CD4-positive, alpha-beta T cell (primary cell): ENCODE measurements at regions not wholly inside any gene's neighbourhood (a gene's known extent, or its start where the extent isn't known, plus 50 kb on each side); places are given as distances from the start of the nearest gene placed in this dataset.

Source experiments
- ATAC-seq: fragments of 200-7000 bp; cut with Tn5 transposase; one replicate; pipeline ENCODE4 v1.10.0; 2022; ENCODE audit warnings: mild to moderate bottlenecking; ENCODE audit not compliant: poor library complexity
- CTCF ChIA-PET: fragments of 350-600 bp; sonication (Branson Sonifier 250); formaldehyde crosslinking; loops from one replicate; lab custom pipeline; 2021; ENCODE audit warnings: antibody characterized with exemption, inconsistent platforms; lab: Charles Lee
- POLR2A ChIA-PET: fragments of 350-600 bp; sonication (Branson Sonifier 250); formaldehyde crosslinking; loops from one replicate; lab custom pipeline; 2021; ENCODE audit warnings: antibody characterized with exemption, inconsistent platforms; lab: Charles Lee
- DNase-seq, 14 experiments: peaks; one replicate each; pipeline ENCODE4 v3.0.0-alpha.2; 2013 to 2020; ENCODE audit warnings: mixed read lengths in 2 of 14
- H3K27ac ChIP-seq, 2 donors: one replicate each; pipeline versions ENCODE4 v1.5.1 to v1.7.0; 2013; ENCODE audit warnings: low read length in 2 of 2, low read depth in 1 of 2, mild to moderate bottlenecking in 1 of 2
- H3K27me3 ChIP-seq, 2 experiments: 1 replicate in 1 of 2; 2 replicates in 1 of 2; pipeline versions ENCODE4 v1.6.1 to v1.7.0; 2013; ENCODE audit warnings: low read length in 2 of 2, control low read depth in 1 of 2, mild to moderate bottlenecking in 1 of 2, moderate library complexity in 1 of 2; ENCODE audit not compliant: insufficient read depth in 2 of 2, control insufficient read depth in 1 of 2
- H3K36me3 ChIP-seq: one replicate; pipeline ENCODE4 v1.6.1; 2013; ENCODE audit warnings: low read length, control low read depth; ENCODE audit not compliant: insufficient read depth
- H3K4me1 ChIP-seq: one replicate; pipeline ENCODE4 v1.6.1; 2013; ENCODE audit warnings: low read length, control low read depth; ENCODE audit not compliant: insufficient read depth
- H3K4me3 ChIP-seq: one replicate; pipeline ENCODE4 v1.5.1; 2013; ENCODE audit warnings: mild to moderate bottlenecking, low read length, moderate library complexity
- H3K9me3 ChIP-seq, 2 experiments: 1 replicate in 1 of 2; 2 replicates in 1 of 2; pipeline versions ENCODE4 v1.6.1 to v1.7.0; 2013; ENCODE audit warnings: low read length in 2 of 2, mild to moderate bottlenecking in 2 of 2, control low read depth in 1 of 2, moderate library complexity in 1 of 2; ENCODE audit not compliant: control insufficient read depth in 1 of 2, insufficient read depth in 1 of 2
- H3K27ac Mint-ChIP-seq: one replicate; pipeline ENCODE4 v1.8.0; 2020; ENCODE audit warnings: mixed read lengths
- H3K27me3 Mint-ChIP-seq: one replicate; pipeline ENCODE4 v1.8.0; 2021; ENCODE audit warnings: mixed read lengths
- H3K36me3 Mint-ChIP-seq: one replicate; pipeline ENCODE4 v1.8.0; 2021; ENCODE audit warnings: low read depth, mixed read lengths
- H3K4me1 Mint-ChIP-seq: one replicate; pipeline ENCODE4 v1.8.0; 2021; ENCODE audit warnings: low read depth, mixed read lengths
- H3K4me3 Mint-ChIP-seq: one replicate; pipeline ENCODE4 v1.8.0; 2020; ENCODE audit warnings: mild to moderate bottlenecking, mixed read lengths
- H3K9me3 Mint-ChIP-seq: one replicate; pipeline ENCODE4 v1.8.0; 2020; ENCODE audit warnings: mixed read lengths
- intact Hi-C, 2 experiments: fragments of 100-400 bp; cut with DNase I in 1 of 2; cut with micrococcal nuclease in 1 of 2; formaldehyde crosslinking; loops; one replicate each; pipeline versions ENCODE4 v1.15.1 to v1.9.0; 2023 to 2025; cut with DNase I, micrococcal nuclease
- TF ChIP-seq, protein P1 (sequence below): fragments of 200-600 bp; IDR thresholded peaks from one replicate; pipeline ENCODE4 v1.8.0; 2022; ENCODE audit warnings: antibody characterized with exemption, mild to moderate bottlenecking

- Mint-ChIP-seq H3K36me3 (no peaks in the 10 kb centered on the region), H3K4me1 (no peaks in the 10 kb centered on the region), H3K9me3 (no peaks in the 10 kb centered on the region), H3K27me3 (no peaks in the 10 kb centered on the region), H3K4me3 (no peak overlapping the region), H3K27ac (no peak overlapping the region)
- intact Hi-C loops = no loop called here
- no peaks in the 10 kb centered on the region for H3K27me3 ChIP-seq
- ATAC-seq (no peak), DNase-seq (no peak)
- POLR2A ChIA-PET = no interaction called here
- peaks cover 0 to 4% of the 10 kb centered on the region in 2 experiments for H3K9me3 ChIP-seq
- TF ChIP-seq, protein P1, sequence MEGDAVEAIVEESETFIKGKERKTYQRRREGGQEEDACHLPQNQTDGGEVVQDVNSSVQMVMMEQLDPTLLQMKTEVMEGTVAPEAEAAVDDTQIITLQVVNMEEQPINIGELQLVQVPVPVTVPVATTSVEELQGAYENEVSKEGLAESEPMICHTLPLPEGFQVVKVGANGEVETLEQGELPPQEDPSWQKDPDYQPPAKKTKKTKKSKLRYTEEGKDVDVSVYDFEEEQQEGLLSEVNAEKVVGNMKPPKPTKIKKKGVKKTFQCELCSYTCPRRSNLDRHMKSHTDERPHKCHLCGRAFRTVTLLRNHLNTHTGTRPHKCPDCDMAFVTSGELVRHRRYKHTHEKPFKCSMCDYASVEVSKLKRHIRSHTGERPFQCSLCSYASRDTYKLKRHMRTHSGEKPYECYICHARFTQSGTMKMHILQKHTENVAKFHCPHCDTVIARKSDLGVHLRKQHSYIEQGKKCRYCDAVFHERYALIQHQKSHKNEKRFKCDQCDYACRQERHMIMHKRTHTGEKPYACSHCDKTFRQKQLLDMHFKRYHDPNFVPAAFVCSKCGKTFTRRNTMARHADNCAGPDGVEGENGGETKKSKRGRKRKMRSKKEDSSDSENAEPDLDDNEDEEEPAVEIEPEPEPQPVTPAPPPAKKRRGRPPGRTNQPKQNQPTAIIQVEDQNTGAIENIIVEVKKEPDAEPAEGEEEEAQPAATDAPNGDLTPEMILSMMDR = no peak
- no peak overlapping the region for H3K27ac ChIP-seq
- no peak overlapping the region for H3K4me3 ChIP-seq
- CTCF ChIA-PET = no interaction called here
- no peaks in the 10 kb centered on the region for H3K4me1 ChIP-seq
- H3K36me3 ChIP-seq = no peaks in the 10 kb centered on the region
These were observed 343.4 kb downstream of the BCAT1 start for GRCh38 chr12:24605466-24605865.

DNA sequence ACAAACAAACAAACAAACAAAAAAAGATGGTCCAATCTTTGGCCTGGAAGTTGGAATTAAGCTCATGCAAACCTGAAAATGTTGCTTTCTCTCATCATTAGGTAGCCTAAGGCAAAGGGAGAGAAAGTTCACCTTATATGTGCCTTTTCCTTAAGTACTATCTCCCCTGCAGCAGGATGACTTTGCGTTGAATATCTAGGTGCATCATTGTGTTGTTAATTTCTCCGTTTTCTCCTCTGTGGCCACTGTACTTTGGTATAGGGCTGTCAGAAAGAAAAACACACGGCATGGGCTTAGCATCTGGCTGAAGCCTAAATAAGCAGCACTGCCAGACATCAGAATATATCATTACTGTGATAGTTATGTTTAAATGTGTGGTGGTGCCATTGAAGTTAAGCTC, 345.5 kb downstream of the BCAT1 start:
- no peak overlapping the region for H3K27ac ChIP-seq
- H3K27me3 Mint-ChIP-seq = no peaks in the 10 kb centered on the region
- no peak overlapping the region for H3K4me3 Mint-ChIP-seq
- TF ChIP-seq, protein P1 = no peak
- no peak overlapping the region for H3K27ac Mint-ChIP-seq
- ChIA-PET POLR2A (no interaction called here), CTCF (no interaction called here)
- no peaks in the 10 kb centered on the region for H3K27me3 ChIP-seq
- no peaks in the 10 kb centered on the region for H3K9me3 Mint-ChIP-seq
- no peaks in the 10 kb centered on the region for H3K4me1 ChIP-seq
- H3K4me3 ChIP-seq = no peak overlapping the region
- intact Hi-C loops = no loop called here
- no peaks in the 10 kb centered on the region for H3K36me3 ChIP-seq
- peaks cover 0 to 4% of the 10 kb centered on the region in 2 experiments for H3K9me3 ChIP-seq
- ATAC-seq = no peak
- DNase-seq = no peak
- H3K36me3 Mint-ChIP-seq = no peaks in the 10 kb centered on the region
- no peaks in the 10 kb centered on the region for H3K4me1 Mint-ChIP-seq

GRCh38 chr12:24600996-24601395, 347.9 kb downstream of the BCAT1 start:
- ATAC-seq = no peak
- H3K9me3 ChIP-seq = no peaks in the 10 kb centered on the region
- Mint-ChIP-seq H3K27ac (no peak overlapping the region), H3K36me3 (no peaks in the 10 kb centered on the region), H3K4me3 (no peak overlapping the region), H3K4me1 (no peaks in the 10 kb centered on the region), H3K9me3 (no peaks in the 10 kb centered on the region), H3K27me3 (no peaks in the 10 kb centered on the region)
- peak in 2 of 14 experiments; percentile 19 to 35 for DNase-seq
- no peaks in the 10 kb centered on the region for H3K27me3 ChIP-seq
- intact Hi-C loops = no loop called here
- H3K27ac ChIP-seq = no peak overlapping the region
- H3K4me1 ChIP-seq = no peaks in the 10 kb centered on the region
- TF ChIP-seq, protein P1 = no peak
- no peaks in the 10 kb centered on the region for H3K36me3 ChIP-seq
- H3K4me3 ChIP-seq = no peak overlapping the region
- ChIA-PET POLR2A (no interaction called here), CTCF (no interaction called here)
